SK-N-SH (cell line): ENCODE measurements at regions not wholly inside any gene's neighbourhood (a gene's known extent, or its start where the extent isn't known, plus 50 kb on each side); places are given as distances from the start of the nearest gene placed in this dataset.

Experiments
- CTCF ChIA-PET: fragments of 300-600, 350-600 bp; formaldehyde crosslinking; extraction: SDS; loops from one replicate; lab custom pipeline; 2021; lab: Yijun Ruan, JAX
- POLR2A ChIA-PET: fragments of 350-600 bp; sonication (Branson Sonifier 250); formaldehyde crosslinking; extraction: SDS; loops from one replicate; lab custom pipeline; 2020; ENCODE audit warnings: antibody characterized with exemption, inconsistent platforms; lab: Yijun Ruan, JAX
- DNase-seq: peaks from one replicate; pipeline ENCODE4 v3.0.0; 2012
- H2AFZ ChIP-seq: fragments of 200-600 bp; sonication (generic); 2 replicates; pipeline ENCODE4 v1.8.1; 2016; ENCODE audit warnings: antibody characterized with exemption, mild to moderate bottlenecking, low read depth
- H3F3A ChIP-seq: fragments of 200-600 bp; sonication (generic); replicated peaks from 2 replicates; pipeline ENCODE3; 2016; ENCODE audit warnings: antibody characterized with exemption, mild to moderate bottlenecking; ENCODE audit not compliant: insufficient read depth
- H3K27ac ChIP-seq, 2 experiments: fragments of 200-500 bp in 1 of 2; fragments of 200-600 bp in 1 of 2; sonication (Bioruptor generic) in 1 of 2; sonication (generic), shearing (Covaris generic) in 1 of 2; 2 replicates each; pipeline versions ENCODE4 v1.5.1 to v1.6.1; 2014 to 2016; ENCODE audit warnings: low read depth in 2 of 2, inconsistent platforms in 1 of 2, low read length in 1 of 2, mild to moderate bottlenecking in 1 of 2, mixed read lengths in 1 of 2
- H3K27me3 ChIP-seq: fragments of 200-600 bp; sonication (generic), shearing (Covaris generic); 2 replicates; pipeline ENCODE4 v1.6.1; 2016; ENCODE audit warnings: mixed run types; ENCODE audit not compliant: insufficient read depth
- H3K36me3 ChIP-seq, 2 experiments: fragments of 200-500 bp in 1 of 2; fragments of 200-600 bp in 1 of 2; sonication (Bioruptor generic) in 1 of 2; sonication (generic) in 1 of 2; replicated peaks in 1 of 2; 2 replicates each; pipeline versions ENCODE3 to v1.5.1; 2014 to 2016; ENCODE audit warnings: low read length in 1 of 2, mild to moderate bottlenecking in 1 of 2; ENCODE audit not compliant: insufficient read depth in 2 of 2, control insufficient read depth in 1 of 2
- H3K4me1 ChIP-seq, 2 experiments: fragments of 200-500 bp in 1 of 2; fragments of 200-600 bp in 1 of 2; sonication (Bioruptor generic) in 1 of 2; sonication (generic), shearing (Covaris generic) in 1 of 2; 2 replicates each; pipeline versions ENCODE4 v1.5.1 to v1.6.1; 2014 to 2016; ENCODE audit warnings: low read depth in 1 of 2, low read length in 1 of 2, mixed run types in 1 of 2; ENCODE audit not compliant: insufficient read depth in 2 of 2, control insufficient read depth in 1 of 2
- H3K4me2 ChIP-seq: fragments of 200-600 bp; sonication (generic), shearing (Covaris generic); 2 replicates; pipeline ENCODE4 v1.6.1; 2017; ENCODE audit warnings: mixed run types
- H3K4me3 ChIP-seq, 2 experiments: fragments of 200-500 bp in 1 of 2; fragments of 200-600 bp in 1 of 2; sonication (Bioruptor generic) in 1 of 2; sonication (generic), shearing (Covaris generic) in 1 of 2; 2 replicates each; pipeline versions ENCODE4 v1.5.1 to v1.8.1; 2014 to 2016; ENCODE audit warnings: low read depth in 2 of 2, inconsistent platforms in 1 of 2, low read length in 1 of 2, mild to moderate bottlenecking in 1 of 2, mixed read lengths in 1 of 2, moderate library complexity in 1 of 2
- H3K79me2 ChIP-seq: fragments of 200-600 bp; sonication (generic); 2 replicates; pipeline ENCODE4 v1.8.1; 2017; ENCODE audit warnings: mild to moderate bottlenecking; ENCODE audit not compliant: insufficient read depth
- H3K9ac ChIP-seq: fragments of 200-600 bp; sonication (generic); 2 replicates; pipeline ENCODE4 v1.6.1; 2017; ENCODE audit warnings: mixed run types
- H3K9me2 ChIP-seq: fragments of 200-600 bp; sonication (generic); 2 replicates; pipeline ENCODE4 v1.6.1; 2017; ENCODE audit warnings: mixed run types
- H3K9me3 ChIP-seq: fragments of 200-600 bp; sonication (generic); 2 replicates; pipeline ENCODE4 v1.6.1; 2017; ENCODE audit warnings: mixed run types, mild to moderate bottlenecking, moderate library complexity
- H4K20me1 ChIP-seq: fragments of 200-600 bp; sonication (generic); 2 replicates; pipeline ENCODE4 v1.6.1; 2017; ENCODE audit warnings: mild to moderate bottlenecking, mixed run types; ENCODE audit not compliant: insufficient read depth
- EZH2phosphoT487 ChIP-seq: fragments of 200-600 bp; sonication (generic); IDR thresholded peaks from 2 replicates; pipeline ENCODE4 v1.6.1; 2017; ENCODE audit warnings: low read depth, mixed run types, mild to moderate bottlenecking, antibody characterized with exemption, moderate library complexity, borderline replicate concordance
- FOSL2 ChIP-seq: IDR thresholded peaks from 2 replicates; pipeline ENCODE4 v1.4.0; 2012; ENCODE audit warnings: low read depth, mild to moderate bottlenecking, moderate library complexity, borderline replicate concordance
- FOXJ3 ChIP-seq: sonication (generic); formaldehyde crosslinking; IDR thresholded peaks from 2 replicates; pipeline ENCODE4 v1.5.1; 2020; ENCODE audit warnings: mild to moderate bottlenecking, missing genetic modification reagents
- FOXM1 ChIP-seq: IDR thresholded peaks from 2 replicates; pipeline ENCODE4 v1.4.0; 2012; ENCODE audit warnings: low read depth, mild to moderate bottlenecking
- GABPA ChIP-seq: IDR thresholded peaks from 2 replicates; pipeline ENCODE4 v1.4.0; 2012; ENCODE audit warnings: low read depth, mild to moderate bottlenecking
- NFIC ChIP-seq: IDR thresholded peaks from 2 replicates; pipeline ENCODE4 v1.4.0; 2012; ENCODE audit warnings: borderline replicate concordance
- NRF1 ChIP-seq: IDR thresholded peaks from 2 replicates; pipeline ENCODE4 v1.6.1; 2012; ENCODE audit warnings: low read depth, mild to moderate bottlenecking, low read length
- RCOR1 ChIP-seq: fragments of 150-350 bp; IDR thresholded peaks from 2 replicates; pipeline ENCODE4 v1.6.1; 2017; ENCODE audit warnings: antibody characterized with exemption, low read length
- RFX5 ChIP-seq: IDR thresholded peaks from 2 replicates; pipeline ENCODE4 v1.6.1; 2012; ENCODE audit warnings: mild to moderate bottlenecking, improper control_type of control experiment, low read length
- SIN3A ChIP-seq: IDR thresholded peaks from 2 replicates; pipeline ENCODE4 v1.6.1; 2012; ENCODE audit warnings: low read depth, mild to moderate bottlenecking, low read length, moderate library complexity, borderline replicate concordance
- SMC3 ChIP-seq: IDR thresholded peaks from 2 replicates; pipeline ENCODE4 v1.6.1; 2012; ENCODE audit warnings: low read depth, low read length, improper control_type of control experiment
- TAF1 ChIP-seq: IDR thresholded peaks from 2 replicates; pipeline ENCODE4 v1.6.1; 2012; ENCODE audit warnings: low read depth, mild to moderate bottlenecking, low read length, moderate library complexity, borderline replicate concordance
- TCF12 ChIP-seq: IDR thresholded peaks from 2 replicates; pipeline ENCODE4 v1.4.0; 2012
- YY1 ChIP-seq: IDR thresholded peaks from 2 replicates; pipeline ENCODE4 v1.4.0; 2012; ENCODE audit warnings: low read depth, mild to moderate bottlenecking
- WGBS: methylation state at CpG from one replicate; pipeline ENCODE4 v1.1.6; 2017; ENCODE audit warnings: low lambda C conversion rate; 5-methylcytosine and 5-hydroxymethylcytosine counted together
- TF ChIP-seq, protein P1 (sequence below): IDR thresholded peaks from 2 replicates; pipeline ENCODE4 v1.4.0; 2012; ENCODE audit warnings: low read depth
- TF ChIP-seq, protein P2 (sequence below): IDR thresholded peaks from 2 replicates; pipeline ENCODE4 v1.4.0; 2012; ENCODE audit warnings: low read depth, borderline replicate concordance
- TF ChIP-seq, protein P3 (sequence below): IDR thresholded peaks from 2 replicates; pipeline ENCODE4 v1.4.0; 2012; ENCODE audit warnings: low read depth, borderline replicate concordance
- TF ChIP-seq, protein P4 (sequence below): fragments of 150-350 bp; IDR thresholded peaks from 2 replicates; pipeline ENCODE4 v1.6.1; 2016; ENCODE audit warnings: mild to moderate bottlenecking, low read depth, low read length

DNA sequence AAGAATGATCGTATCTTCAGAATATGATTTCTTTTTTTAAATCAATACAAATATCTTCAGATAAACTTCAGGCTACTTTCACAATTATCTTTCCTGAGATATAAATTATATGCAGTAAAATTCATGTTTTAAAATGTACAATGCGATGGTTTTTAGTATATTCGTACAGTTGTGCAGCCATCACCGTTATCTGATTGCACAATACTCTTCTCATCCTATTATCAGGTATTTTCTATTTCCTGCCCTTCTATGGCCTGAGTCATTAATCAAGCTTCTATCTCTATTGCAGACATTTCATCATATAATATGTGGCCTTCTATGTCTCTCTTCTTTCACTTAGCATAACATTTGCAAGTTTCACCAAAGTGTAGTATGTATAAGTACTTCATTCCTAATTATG, 1360.2 kb upstream of the SLC10A2 start:
- H3K4me2 ChIP-seq: no peak overlapping the region
- DNase-seq: no peak
- H2AFZ ChIP-seq: no peak overlapping the region
- no peaks in the 10 kb centered on the region for H4K20me1 ChIP-seq
- no peak overlapping the region for H3K27ac ChIP-seq
- CTCF ChIA-PET: interaction anchor here (0.6 kb wide), 1 partner anchor 258 kb away, joined by 3 read pairs; no protein-coding TSS in a partner anchor
- WGBS: 80% methylated on average over 4 of the region's 4 CpGs
- no peaks in the 10 kb centered on the region for H3K36me3 ChIP-seq
- H3K27me3 ChIP-seq: no peaks in the 10 kb centered on the region
- H3K9ac ChIP-seq: no peak overlapping the region
- no peak overlapping the region for H3K4me3 ChIP-seq
- TF ChIP-seq FOXJ3 (CRISPR knock-in tag): no peak
- TF ChIP-seq FOSL2: no peak
- TF ChIP-seq, protein P1, sequence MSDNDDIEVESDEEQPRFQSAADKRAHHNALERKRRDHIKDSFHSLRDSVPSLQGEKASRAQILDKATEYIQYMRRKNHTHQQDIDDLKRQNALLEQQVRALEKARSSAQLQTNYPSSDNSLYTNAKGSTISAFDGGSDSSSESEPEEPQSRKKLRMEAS: no peak
- TF ChIP-seq NFIC: no peak
- no peak for TF ChIP-seq TAF1
- no peak for TF ChIP-seq FOXM1
- TF ChIP-seq NRF1: no peak
- TF ChIP-seq GABPA: no peak
- TF ChIP-seq, protein P2, sequence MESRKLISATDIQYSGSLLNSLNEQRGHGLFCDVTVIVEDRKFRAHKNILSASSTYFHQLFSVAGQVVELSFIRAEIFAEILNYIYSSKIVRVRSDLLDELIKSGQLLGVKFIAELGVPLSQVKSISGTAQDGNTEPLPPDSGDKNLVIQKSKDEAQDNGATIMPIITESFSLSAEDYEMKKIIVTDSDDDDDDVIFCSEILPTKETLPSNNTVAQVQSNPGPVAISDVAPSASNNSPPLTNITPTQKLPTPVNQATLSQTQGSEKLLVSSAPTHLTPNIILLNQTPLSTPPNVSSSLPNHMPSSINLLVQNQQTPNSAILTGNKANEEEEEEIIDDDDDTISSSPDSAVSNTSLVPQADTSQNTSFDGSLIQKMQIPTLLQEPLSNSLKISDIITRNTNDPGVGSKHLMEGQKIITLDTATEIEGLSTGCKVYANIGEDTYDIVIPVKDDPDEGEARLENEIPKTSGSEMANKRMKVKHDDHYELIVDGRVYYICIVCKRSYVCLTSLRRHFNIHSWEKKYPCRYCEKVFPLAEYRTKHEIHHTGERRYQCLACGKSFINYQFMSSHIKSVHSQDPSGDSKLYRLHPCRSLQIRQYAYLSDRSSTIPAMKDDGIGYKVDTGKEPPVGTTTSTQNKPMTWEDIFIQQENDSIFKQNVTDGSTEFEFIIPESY: no peak
- TF ChIP-seq RFX5: no peak
- TF ChIP-seq YY1: no peak
- TF ChIP-seq SMC3: no peak
- no peak for TF ChIP-seq RCOR1
- TF ChIP-seq TCF12: no peak
- TF ChIP-seq EZH2phosphoT487: no peak
- TF ChIP-seq, protein P3, sequence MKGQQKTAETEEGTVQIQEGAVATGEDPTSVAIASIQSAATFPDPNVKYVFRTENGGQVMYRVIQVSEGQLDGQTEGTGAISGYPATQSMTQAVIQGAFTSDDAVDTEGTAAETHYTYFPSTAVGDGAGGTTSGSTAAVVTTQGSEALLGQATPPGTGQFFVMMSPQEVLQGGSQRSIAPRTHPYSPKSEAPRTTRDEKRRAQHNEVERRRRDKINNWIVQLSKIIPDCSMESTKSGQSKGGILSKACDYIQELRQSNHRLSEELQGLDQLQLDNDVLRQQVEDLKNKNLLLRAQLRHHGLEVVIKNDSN: no peak
- H3K4me1 ChIP-seq: no peaks in the 10 kb centered on the region
- H3K9me2 ChIP-seq: no peaks in the 10 kb centered on the region
- H3K79me2 ChIP-seq: no peaks in the 10 kb centered on the region
- H3K9me3 ChIP-seq: no peaks in the 10 kb centered on the region
- no peaks in the 10 kb centered on the region for H3F3A ChIP-seq
- POLR2A ChIA-PET: no interaction called here

DNA sequence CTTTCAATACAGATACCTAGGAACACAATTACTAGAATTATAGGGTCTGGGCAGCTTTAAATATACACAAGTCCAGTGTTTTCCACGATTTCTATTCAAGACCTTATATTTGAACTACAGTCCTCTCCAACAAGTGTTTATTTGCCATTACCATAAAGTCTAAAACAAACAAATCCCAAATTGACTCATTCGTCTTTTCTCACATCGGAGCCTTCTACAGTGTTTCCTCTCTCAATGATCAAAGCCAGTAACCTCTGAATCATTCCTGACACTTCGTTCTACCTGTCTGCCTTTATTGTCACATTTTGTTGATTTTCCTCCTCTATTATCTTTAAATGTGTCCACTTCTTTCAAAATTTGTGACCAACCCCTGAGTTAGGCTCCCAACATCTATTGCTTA, 1356.5 kb upstream of the SLC10A2 start:
- WGBS: 55% methylated on average over 4 of the region's 4 CpGs
- Histone ChIP-seq H3K27ac (no peak overlapping the region), H3K9me3 (no peaks in the 10 kb centered on the region), H3F3A (no peaks in the 10 kb centered on the region), H3K27me3 (no peaks in the 10 kb centered on the region), H3K9me2 (no peaks in the 10 kb centered on the region), H2AFZ (no peak overlapping the region), H3K9ac (no peak overlapping the region), H3K36me3 (no peaks in the 10 kb centered on the region), H3K4me3 (no peak overlapping the region), H3K4me1 (no peaks in the 10 kb centered on the region; a peak in 2 of 4 replicates), H4K20me1 (no peaks in the 10 kb centered on the region), H3K4me2 (no peak overlapping the region), H3K79me2 (no peaks in the 10 kb centered on the region)
- TF ChIP-seq NRF1: no peak
- TF ChIP-seq SIN3A: no peak
- TF ChIP-seq YY1: no peak
- no peak for TF ChIP-seq TCF12
- TF ChIP-seq, protein P4, sequence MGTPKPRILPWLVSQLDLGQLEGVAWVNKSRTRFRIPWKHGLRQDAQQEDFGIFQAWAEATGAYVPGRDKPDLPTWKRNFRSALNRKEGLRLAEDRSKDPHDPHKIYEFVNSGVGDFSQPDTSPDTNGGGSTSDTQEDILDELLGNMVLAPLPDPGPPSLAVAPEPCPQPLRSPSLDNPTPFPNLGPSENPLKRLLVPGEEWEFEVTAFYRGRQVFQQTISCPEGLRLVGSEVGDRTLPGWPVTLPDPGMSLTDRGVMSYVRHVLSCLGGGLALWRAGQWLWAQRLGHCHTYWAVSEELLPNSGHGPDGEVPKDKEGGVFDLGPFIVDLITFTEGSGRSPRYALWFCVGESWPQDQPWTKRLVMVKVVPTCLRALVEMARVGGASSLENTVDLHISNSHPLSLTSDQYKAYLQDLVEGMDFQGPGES: no peak
- no peak for TF ChIP-seq NFIC
- ChIA-PET CTCF (no interaction called here), POLR2A (no interaction called here)
- no peak for DNase-seq
